Endodermal cell (in vitro differentiated cells): ENCODE measurements at regions not wholly inside any gene's neighbourhood (a gene's known extent, or its start where the extent isn't known, plus 50 kb on each side); places are given as distances from the start of the nearest gene placed in this dataset.

Experiments used
- DNase-seq: peaks from one replicate; pipeline ENCODE4 v3.0.0-alpha.2; 2017
- H3K27ac ChIP-seq: 2 replicates; pipeline ENCODE4 v1.5.1; 2013; ENCODE audit warnings: mild to moderate bottlenecking, low read depth, low read length, moderate library complexity
- H3K27me3 ChIP-seq: 2 replicates; pipeline ENCODE4 v1.6.1; 2013; ENCODE audit warnings: mild to moderate bottlenecking, low read length, moderate library complexity; ENCODE audit not compliant: insufficient read depth, control insufficient read depth, poor library complexity, severe bottlenecking
- H3K36me3 ChIP-seq: 2 replicates; pipeline ENCODE4 v1.7.0; 2013; ENCODE audit warnings: mild to moderate bottlenecking, low read length, moderate library complexity; ENCODE audit not compliant: control insufficient read depth, insufficient read depth
- H3K4me1 ChIP-seq: one replicate; pipeline ENCODE4 v1.7.0; 2013; ENCODE audit warnings: low read length; ENCODE audit not compliant: control insufficient read depth, insufficient read depth
- H3K4me3 ChIP-seq: 2 replicates; pipeline ENCODE4 v1.5.1; 2013; ENCODE audit warnings: mild to moderate bottlenecking, low read length, moderate library complexity
- H3K9ac ChIP-seq: 2 replicates; pipeline ENCODE4 v1.6.1; 2013; ENCODE audit warnings: mild to moderate bottlenecking, low read length, moderate library complexity; ENCODE audit not compliant: poor library complexity, severe bottlenecking; ENCODE audit errors: extremely low read depth
- H3K9me3 ChIP-seq: 2 replicates; pipeline ENCODE4 v1.6.1; 2013; ENCODE audit warnings: mild to moderate bottlenecking, low read length, moderate library complexity; ENCODE audit not compliant: control insufficient read depth
- H3K27ac Mint-ChIP-seq: 2 replicates; pipeline ENCODE4 v1.8.0; 2020; ENCODE audit warnings: mixed read lengths
- H3K27me3 Mint-ChIP-seq: 2 replicates; pipeline ENCODE4 v1.8.0; 2021; ENCODE audit warnings: mild to moderate bottlenecking, mixed read lengths; ENCODE audit not compliant: insufficient read depth
- H3K36me3 Mint-ChIP-seq: 2 replicates; pipeline ENCODE4 v1.8.0; 2020; ENCODE audit warnings: low read depth, mixed read lengths
- H3K4me1 Mint-ChIP-seq: 2 replicates; pipeline ENCODE4 v1.8.0; 2020; ENCODE audit warnings: mixed read lengths
- H3K4me3 Mint-ChIP-seq: 2 replicates; pipeline ENCODE4 v1.8.0; 2020; ENCODE audit warnings: mild to moderate bottlenecking, moderate library complexity, mixed read lengths
- H3K9me3 Mint-ChIP-seq: 2 replicates; pipeline ENCODE4 v1.8.0; 2020; ENCODE audit warnings: mild to moderate bottlenecking, mixed read lengths
- CTCF ChIP-seq: fragments of 200-600 bp; sonication (generic); conservative IDR thresholded peaks from 2 replicates; pipeline ENCODE4 v1.5.0; 2021; ENCODE audit warnings: antibody characterized with exemption, mild to moderate bottlenecking
- WGBS, 2 experiments: methylation state at CpG; one replicate each; pipeline versions ENCODE4 v1.1.5 to v1.1.7; 2013; ENCODE audit warnings: missing lambda C conversion rate in 2 of 2, mixed read lengths in 1 of 2; ENCODE audit not compliant: insufficient coverage in 1 of 2, insufficient read length in 1 of 2; 5-methylcytosine and 5-hydroxymethylcytosine counted together

GRCh38 chr6:147033267-147033666 is 170.9 kb upstream of the STXBP5 start:
- DNase-seq = no peak
- no peak overlapping the region for H3K27ac Mint-ChIP-seq
- 77 to 100% methylated on average over 1 to 2 of the region's 2 CpGs for WGBS, 2 experiments

DNA sequence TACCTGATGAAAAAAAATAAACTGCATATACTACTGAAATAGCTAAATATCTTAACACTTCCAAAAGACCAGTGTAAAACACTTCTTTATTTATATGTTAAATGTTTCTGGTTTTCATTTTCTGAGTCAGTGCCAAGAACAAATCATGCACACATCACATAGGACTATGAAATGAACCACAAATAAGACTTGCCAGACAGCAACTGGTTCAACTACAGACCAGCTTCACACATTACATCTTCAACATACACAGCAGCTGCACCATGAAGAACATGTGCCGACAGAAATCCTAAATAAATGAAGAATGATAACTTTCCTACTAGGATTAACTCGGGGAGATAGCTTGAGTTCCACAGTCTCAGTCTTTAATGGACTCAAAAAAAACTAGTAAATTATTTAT is 168.3 kb upstream of the STXBP5 start:
- Mint-ChIP-seq H3K27ac (no peak overlapping the region), H3K4me3 (no peak overlapping the region), H3K9me3 (no peaks in the 10 kb centered on the region), H3K4me1 (peaks cover 9% of the 10 kb centered on the region), H3K27me3 (no peaks in the 10 kb centered on the region), H3K36me3 (no peaks in the 10 kb centered on the region)
- Histone ChIP-seq H3K9me3 (no peaks in the 10 kb centered on the region), H3K36me3 (no peaks in the 10 kb centered on the region), H3K9ac (no peak overlapping the region), H3K27ac (no peak overlapping the region), H3K27me3 (no peaks in the 10 kb centered on the region), H3K4me3 (no peak overlapping the region), H3K4me1 (no peaks in the 10 kb centered on the region)
- TF ChIP-seq CTCF = no peak
- DNase-seq = no peak
- WGBS, 2 experiments = 91% methylated on average over 2 of the region's 2 CpGs; no CpG with 5 or more reads in 1 of the 2 experiments

More at GRCh38 chr6:147033267-147033666, 170.9 kb upstream of the STXBP5 start:
- Histone ChIP-seq H3K4me1 (no peaks in the 10 kb centered on the region), H3K9ac (no peak overlapping the region), H3K27me3 (no peaks in the 10 kb centered on the region), H3K9me3 (no peaks in the 10 kb centered on the region), H3K27ac (no peak overlapping the region), H3K4me3 (no peak overlapping the region), H3K36me3 (no peaks in the 10 kb centered on the region)
- no peak for TF ChIP-seq CTCF
- H3K9me3 Mint-ChIP-seq = no peaks in the 10 kb centered on the region
- H3K4me3 Mint-ChIP-seq = no peak overlapping the region
- H3K4me1 Mint-ChIP-seq = peaks cover 9% of the 10 kb centered on the region
- H3K27me3 Mint-ChIP-seq = no peaks in the 10 kb centered on the region
- no peaks in the 10 kb centered on the region for H3K36me3 Mint-ChIP-seq

DNA sequence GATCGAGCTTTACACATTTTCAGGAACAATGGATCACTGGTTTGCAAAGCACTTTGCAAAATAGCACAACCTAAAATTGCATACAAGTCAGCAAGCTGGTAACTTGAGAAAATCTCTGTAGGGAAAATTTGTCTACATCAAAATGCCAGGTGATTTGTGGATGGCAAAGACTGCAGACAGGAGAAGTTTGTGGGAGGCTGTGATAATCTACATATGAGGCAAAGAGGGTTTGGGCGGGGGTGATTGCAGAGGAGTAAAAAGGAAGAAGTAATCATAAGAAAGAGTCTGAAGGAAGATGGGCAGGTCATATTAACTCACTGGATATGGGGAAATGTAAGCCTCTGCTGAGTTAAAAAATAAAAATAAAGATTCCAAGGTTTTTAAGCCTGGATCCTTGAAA is 166.3 kb upstream of the STXBP5 start:
- no peak for DNase-seq

More for the DNA sequence above, 166.3 kb upstream of the STXBP5 start:
- no peak for TF ChIP-seq CTCF
- Histone ChIP-seq H3K4me3 (no peak overlapping the region), H3K9ac (no peak overlapping the region), H3K27me3 (no peaks in the 10 kb centered on the region), H3K36me3 (no peaks in the 10 kb centered on the region), H3K27ac (no peak overlapping the region), H3K9me3 (no peaks in the 10 kb centered on the region), H3K4me1 (no peaks in the 10 kb centered on the region)
- Mint-ChIP-seq H3K4me3 (no peak overlapping the region), H3K9me3 (no peaks in the 10 kb centered on the region), H3K36me3 (no peaks in the 10 kb centered on the region), H3K4me1 (peaks cover 9% of the 10 kb centered on the region), H3K27ac (no peak overlapping the region), H3K27me3 (no peaks in the 10 kb centered on the region)
- 86 to 100% methylated on average over 1 to 2 of the region's 2 CpGs for WGBS, 2 experiments
